ENCODE measurements at regions not wholly inside any gene's neighbourhood (a gene's known extent, or its start where the extent isn't known, plus 50 kb on each side); places are given as distances from the start of the nearest gene placed in this dataset.
"Not testable (repeated sequence)": the region's sequence is repeated elsewhere in the genome, so short reads cannot be mapped to it uniquely, and the experiment has no call there.

GRCh38 chr4:83996254-83996653, 460.3 kb downstream of the GPAT3 start:
- DNase-seq (ENCODE audit: low spot score) = no peak

DNA sequence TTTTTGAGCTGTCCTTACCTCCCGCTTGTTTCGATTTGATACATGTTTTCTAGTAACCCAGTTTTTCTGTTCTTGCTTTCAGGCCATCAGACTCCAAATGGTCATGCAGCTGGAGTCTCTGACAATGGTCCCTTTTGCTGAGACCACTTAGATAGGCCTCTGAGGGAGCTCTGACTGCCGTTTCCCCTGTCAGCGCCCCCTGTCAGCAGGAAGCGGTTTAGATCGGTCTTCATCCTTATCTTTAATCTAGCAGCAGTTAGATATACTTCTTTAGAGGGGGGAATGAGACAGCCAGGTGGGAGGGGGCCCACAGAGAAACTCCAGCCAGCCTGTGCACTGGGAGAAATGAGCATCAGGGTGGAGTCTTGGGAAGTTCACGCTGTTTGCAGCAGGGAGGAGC, 457.9 kb downstream of the GPAT3 start:
- no peak for DNase-seq (ENCODE audit: low spot score)

GRCh38 chr4:83989835-83990234, 453.9 kb downstream of the GPAT3 start:
- DNase-seq (ENCODE audit: low spot score) = no peak

GRCh38 chr4:83981156-83981555, 445.2 kb downstream of the GPAT3 start:
- no peak for DNase-seq (ENCODE audit: low spot score)

DNA sequence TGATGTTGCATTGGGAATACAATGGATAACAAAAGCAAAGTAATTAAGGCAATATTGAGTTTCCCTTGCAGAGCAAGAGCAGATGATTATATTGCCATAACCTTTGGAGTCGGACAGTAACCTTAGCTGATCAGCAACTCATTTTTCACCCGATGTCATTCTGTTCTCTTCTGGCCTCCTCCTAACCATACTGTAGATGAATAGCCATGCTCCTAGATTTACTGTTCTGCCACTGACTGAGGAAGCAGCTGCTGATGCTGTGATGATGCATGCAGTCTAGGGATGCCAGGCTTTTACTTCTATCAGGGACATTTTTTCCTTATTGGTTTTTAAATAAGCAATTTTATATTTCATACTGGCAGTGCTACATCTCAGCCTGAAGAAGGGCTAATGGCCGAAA, 443.9 kb downstream of the GPAT3 start:
- no peak for DNase-seq (ENCODE audit: low spot score)

GRCh38 chr4:83974111-83974780, 438.3 kb downstream of the GPAT3 start:
- no peak for DNase-seq (ENCODE audit: low spot score)

GRCh38 chr4:83964996-83965541, 429.2 kb downstream of the GPAT3 start:
- DNase-seq (ENCODE audit: low spot score) = no peak

DNA sequence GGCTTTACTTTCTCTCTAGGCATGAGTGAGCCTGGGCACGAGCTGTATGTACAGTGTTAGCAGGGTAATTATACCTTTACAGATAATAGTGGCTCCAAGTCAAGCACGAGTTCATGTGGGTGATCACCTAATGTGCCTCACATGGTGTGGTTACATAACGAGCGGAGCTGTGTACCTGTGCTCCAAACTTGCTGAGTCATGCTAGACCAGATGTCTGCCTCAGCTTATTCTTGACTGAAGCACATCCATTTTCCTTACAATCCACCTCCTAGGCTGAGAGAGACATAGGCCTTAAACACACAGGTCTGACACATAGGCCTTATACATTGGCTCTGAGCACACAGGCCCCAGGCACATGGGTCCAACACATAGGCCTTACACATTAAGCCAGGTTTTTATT, 426.6 kb downstream of the GPAT3 start:
- DNase-seq (ENCODE audit: low spot score) = no peak

DNA sequence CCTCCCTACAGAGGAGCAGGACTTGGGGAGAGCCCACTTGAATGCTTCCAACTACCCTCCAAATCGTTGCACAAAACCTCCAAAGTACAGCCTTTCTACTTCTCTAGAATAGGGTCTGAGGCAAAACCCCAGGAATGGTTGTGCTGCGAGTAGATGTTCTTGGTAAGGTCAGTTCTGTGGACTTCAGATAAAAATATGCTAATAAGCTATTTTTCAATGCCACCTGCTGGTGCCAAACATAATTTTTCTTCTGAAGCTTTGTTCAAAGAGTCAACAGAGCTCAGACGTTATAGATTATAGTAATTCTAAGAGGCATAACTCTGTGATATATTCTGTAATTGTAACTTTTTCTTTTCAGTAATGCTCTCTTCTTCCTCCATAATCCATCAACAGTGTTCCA, 425.7 kb downstream of the GPAT3 start:
- DNase-seq (ENCODE audit: low spot score) = peak; percentile 19

GRCh38 chr4:83959160-83959559, 423.3 kb downstream of the GPAT3 start:
- no peak for DNase-seq (ENCODE audit: low spot score)

GRCh38 chr4:83947830-83948193, 411.9 kb downstream of the GPAT3 start:
- no peak for DNase-seq (ENCODE audit: low spot score)

DNA sequence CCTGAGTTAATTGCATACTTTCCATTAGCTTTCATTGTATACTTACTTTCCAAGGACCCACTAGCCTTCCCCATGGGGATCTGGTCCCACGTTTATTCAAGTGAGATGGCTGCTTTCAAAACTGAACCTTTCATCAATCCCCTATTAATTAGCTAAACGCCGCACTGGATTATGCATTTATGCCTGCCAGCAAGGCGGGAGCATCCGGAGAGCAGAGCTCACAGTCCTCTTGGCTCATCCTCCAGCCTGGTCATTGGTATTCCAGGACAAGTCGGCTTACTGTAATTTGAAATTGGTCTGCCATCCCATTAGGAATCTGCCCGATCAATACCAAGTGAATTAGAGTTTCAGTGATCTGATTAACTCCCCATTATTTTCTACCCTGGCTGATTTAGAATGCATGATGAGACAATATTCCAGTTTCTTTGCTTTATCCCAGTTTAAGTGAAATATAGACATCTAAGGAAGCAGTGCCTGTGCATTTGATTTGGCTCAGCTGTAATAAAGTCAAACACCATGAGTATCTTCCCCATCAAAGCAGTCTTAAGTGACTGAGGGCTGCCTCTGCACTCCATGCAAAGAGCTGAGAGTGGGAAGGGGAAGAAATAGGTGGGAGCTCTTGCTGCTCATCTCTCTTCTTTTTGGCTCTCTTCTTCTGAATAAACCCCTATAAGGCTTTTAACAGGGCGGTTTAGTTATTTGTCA, 411.4 kb downstream of the GPAT3 start:
- no peak for DNase-seq (ENCODE audit: low spot score)

GRCh38 chr4:83943691-83944090, 407.8 kb downstream of the GPAT3 start:
- not testable (repeated sequence) for DNase-seq (ENCODE audit: low spot score)

GRCh38 chr4:83932750-83933391, 397.0 kb downstream of the GPAT3 start:
- peak; percentile 36 for DNase-seq (ENCODE audit: low spot score)

DNA sequence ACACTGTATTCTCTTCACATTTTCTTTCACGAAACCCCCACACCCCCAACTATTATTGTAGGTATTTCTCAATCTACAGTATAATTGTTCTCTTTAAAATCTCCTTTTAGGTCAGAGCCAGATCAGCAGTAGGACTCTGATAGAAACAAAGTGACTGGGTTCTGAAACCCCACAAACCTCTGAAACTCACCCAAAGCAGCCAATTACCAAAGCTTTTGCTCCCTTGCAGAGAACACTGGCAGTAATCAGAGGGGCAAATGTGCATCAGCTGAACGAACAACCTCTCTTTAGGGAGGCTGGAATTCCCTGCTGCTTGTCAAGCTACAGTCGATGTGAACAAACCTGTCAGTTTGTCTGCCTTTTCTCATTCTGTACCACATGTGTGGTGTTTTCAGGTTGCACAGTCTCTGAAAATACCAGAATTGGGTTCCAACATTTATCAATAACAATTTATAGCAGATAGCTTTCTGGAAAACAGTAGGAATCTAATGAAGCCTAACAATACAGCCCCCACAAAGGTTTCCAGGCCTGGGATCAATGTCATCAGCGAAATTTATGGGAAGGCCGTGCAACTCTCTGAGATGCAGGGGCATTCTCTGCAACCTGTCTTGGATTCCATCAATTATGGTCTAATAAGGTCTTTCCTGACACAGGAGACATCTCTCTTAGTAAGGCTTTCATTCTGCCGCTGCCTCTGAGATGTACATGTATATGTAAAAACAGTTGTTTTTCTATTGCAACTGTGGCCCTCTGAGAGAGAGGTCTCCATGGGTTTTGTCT, 395.9 kb downstream of the GPAT3 start:
- DNase-seq (ENCODE audit: low spot score) = no peak

DNA sequence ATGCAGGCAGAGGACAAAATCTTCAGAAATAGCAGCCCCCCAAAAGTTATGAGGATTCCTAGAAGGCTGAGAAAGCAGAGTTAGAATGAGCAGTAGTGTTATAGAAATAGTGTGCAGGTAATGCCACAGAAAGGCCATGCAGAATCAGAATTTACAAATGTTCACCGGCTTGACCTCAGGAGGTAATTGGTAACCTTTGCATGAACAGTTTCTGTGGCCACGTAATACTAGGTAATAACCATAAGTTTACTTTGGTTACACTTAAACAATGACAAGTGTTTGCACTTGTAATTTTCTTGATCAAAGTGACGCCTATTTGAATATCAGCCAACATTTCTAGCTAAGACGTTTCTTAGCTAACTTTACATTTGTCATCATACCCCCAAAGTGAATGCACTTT, 393.6 kb downstream of the GPAT3 start:
- no peak for DNase-seq (ENCODE audit: low spot score)

DNA sequence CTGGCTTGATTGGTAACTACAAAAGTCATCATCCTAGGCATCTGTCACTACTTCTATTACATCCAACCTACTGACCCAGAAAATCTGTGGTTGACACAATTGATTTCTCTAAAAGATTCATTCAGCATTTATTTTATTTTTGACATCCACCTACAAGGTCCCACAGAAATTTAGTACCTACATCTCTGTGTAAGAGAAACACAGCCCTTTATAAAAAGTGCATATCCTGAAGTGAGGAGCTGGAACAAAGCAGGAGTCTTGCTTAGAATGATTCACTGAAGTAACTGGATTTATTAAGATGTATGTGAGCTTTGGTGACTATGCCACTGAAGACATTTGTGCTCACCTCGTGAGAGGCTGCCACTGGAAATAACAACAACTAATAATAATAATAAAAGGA, 391.0 kb downstream of the GPAT3 start:
- no peak for DNase-seq (ENCODE audit: low spot score)

GRCh38 chr4:83923341-83923740, 387.4 kb downstream of the GPAT3 start:
- no peak for DNase-seq (ENCODE audit: low spot score)

- no peak for DNase-seq (ENCODE audit: low spot score)
Observed at GRCh38 chr4:83922402-83922801, 386.5 kb downstream of the GPAT3 start.

DNA sequence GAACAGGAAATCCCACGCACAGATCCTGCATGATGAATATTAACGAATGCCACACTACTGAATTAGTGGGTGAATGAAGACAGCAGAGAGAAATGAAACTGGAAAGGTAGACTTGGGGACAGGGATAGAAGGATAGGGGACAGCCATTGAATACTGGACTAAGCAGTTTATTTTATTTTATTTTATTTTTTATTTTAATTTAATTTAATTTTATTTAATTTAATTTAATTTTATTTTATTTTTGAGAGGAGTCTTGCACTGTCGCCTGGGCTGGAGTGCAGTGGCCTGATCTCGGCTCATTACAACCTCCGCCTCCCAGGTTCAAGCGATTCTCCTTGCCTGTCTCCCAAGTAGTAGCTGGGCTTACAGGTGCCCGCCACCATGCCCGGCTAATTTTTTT, 385.2 kb downstream of the GPAT3 start:
- DNase-seq (ENCODE audit: low spot score) = no peak

DNA sequence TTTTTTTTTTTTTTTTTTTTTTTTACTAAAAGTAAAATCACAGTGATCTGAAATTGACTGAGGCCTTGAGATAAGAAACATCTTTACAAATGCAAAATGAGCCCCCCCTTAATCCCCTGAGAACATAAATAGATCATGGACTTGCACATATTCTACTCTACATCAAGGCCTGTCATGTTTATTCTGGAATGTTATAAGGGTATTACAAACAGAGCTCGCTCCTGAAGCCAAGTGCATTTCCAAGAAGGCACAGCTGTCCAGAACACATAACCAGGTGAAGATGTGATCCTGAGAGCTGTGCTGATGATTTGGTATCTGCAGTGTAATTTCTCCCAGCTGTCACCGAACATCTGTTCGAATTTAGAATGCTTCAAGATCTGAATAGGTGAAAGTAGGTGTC, 384.5 kb downstream of the GPAT3 start:
- no peak for DNase-seq (ENCODE audit: low spot score)

- no peak for DNase-seq (ENCODE audit: low spot score)
Observed at GRCh38 chr4:83917572-83917971, 381.7 kb downstream of the GPAT3 start.
